ENCODE measurements at regions not wholly inside any gene's neighbourhood (a gene's known extent, or its start where the extent isn't known, plus 50 kb on each side); places are given as distances from the start of the nearest gene placed in this dataset.

GRCh38 chr16:77062878-77063675 lies 127.9 kb upstream of the MON1B start:
- H3K4me3 ChIP-seq (ENCODE audit: low read depth in 1 of 2, low read length in 1 of 2): no peak overlapping the region
- H3K4me1 ChIP-seq (ENCODE audit: control insufficient read depth in 1 of 2, insufficient read depth in 1 of 2, low read depth in 1 of 2, low read length in 1 of 2): peaks cover 0 to 57% of the 10 kb centered on the region in 2 experiments
- no peak for TF ChIP-seq CTCF (IDR thresholded peaks at IDR 0.05)
- H3K27me3 ChIP-seq: no peaks in the 10 kb centered on the region
- H3K9me3 ChIP-seq: no peaks in the 10 kb centered on the region
- H3K27ac ChIP-seq: no peak overlapping the region
- no peaks in the 10 kb centered on the region for H3K36me3 ChIP-seq

DNA sequence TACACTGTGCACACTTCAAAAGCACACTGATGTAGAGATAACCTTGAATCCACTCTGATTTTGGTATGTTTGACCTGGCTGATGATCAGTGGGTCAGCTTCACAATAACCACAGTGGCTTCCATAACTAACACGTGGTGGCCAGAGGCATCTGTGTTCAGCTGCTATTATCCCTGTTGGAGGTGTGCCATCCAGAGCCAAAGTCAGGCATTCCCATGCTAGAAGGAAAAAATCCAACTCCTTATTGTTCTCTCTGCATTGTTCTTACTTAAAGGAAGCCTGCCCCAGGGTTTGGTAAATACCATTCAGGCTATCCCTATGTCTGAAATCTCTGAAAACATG lies 127.3 kb upstream of the MON1B start:
- no peaks in the 10 kb centered on the region for H3K36me3 ChIP-seq
- no peaks in the 10 kb centered on the region for H3K9me3 ChIP-seq
- no peak for TF ChIP-seq CTCF (IDR thresholded peaks at IDR 0.05)
- H3K27ac ChIP-seq: no peak overlapping the region
- H3K4me3 ChIP-seq (ENCODE audit: low read depth in 1 of 2, low read length in 1 of 2): no peak overlapping the region
- H3K27me3 ChIP-seq: no peaks in the 10 kb centered on the region
- H3K4me1 ChIP-seq (ENCODE audit: control insufficient read depth in 1 of 2, insufficient read depth in 1 of 2, low read depth in 1 of 2, low read length in 1 of 2): peaks cover 0 to 54% of the 10 kb centered on the region in 2 experiments

- H3K27ac ChIP-seq: no peak overlapping the region
- TF ChIP-seq CTCF (IDR thresholded peaks at IDR 0.05): no peak
Measured at GRCh38 chr16:77064037-77064436, 127.0 kb upstream of the MON1B start.

DNA sequence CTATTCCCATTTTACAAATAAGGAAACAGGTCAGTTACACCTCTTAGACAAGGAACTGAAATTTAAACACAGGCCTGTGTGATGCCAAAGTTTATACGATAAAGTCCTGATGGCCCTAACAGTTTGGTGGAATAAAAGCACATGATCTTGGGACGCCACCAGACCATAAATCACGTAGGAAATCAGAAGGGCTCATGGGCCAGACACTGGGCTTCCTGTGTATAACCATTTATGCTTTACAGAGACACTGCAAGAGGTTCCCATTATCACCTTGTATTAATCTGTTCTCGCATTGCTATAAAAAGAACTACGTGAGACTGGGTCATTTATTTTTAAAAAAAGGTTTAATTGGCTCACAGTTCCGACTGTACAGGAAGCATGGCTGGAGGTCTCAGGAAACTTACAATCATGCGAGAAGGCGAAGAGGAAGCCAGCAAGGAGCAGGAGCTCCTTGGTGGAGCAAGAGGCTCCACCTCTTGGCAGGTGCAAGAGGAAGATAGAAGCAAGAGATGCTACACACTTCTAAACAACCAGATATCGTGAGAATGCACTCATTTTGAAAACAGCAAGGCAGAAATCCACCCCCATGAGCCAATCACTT lies 124.0 kb upstream of the MON1B start:
- Histone ChIP-seq H3K4me1 (ENCODE audit: control insufficient read depth in 1 of 2, insufficient read depth in 1 of 2, low read depth in 1 of 2, low read length in 1 of 2) (peaks cover 0 to 39% of the 10 kb centered on the region in 2 experiments), H3K36me3 (no peaks in the 10 kb centered on the region), H3K27me3 (no peaks in the 10 kb centered on the region), H3K4me3 (ENCODE audit: low read depth in 1 of 2, low read length in 1 of 2) (no peak overlapping the region), H3K27ac (no peak overlapping the region), H3K9me3 (no peaks in the 10 kb centered on the region)
- no peak for TF ChIP-seq CTCF (IDR thresholded peaks at IDR 0.05)

More at GRCh38 chr16:77064037-77064436, 127.0 kb upstream of the MON1B start:
- Histone ChIP-seq H3K4me3 (ENCODE audit: low read depth in 1 of 2, low read length in 1 of 2) (no peak overlapping the region), H3K4me1 (ENCODE audit: control insufficient read depth in 1 of 2, insufficient read depth in 1 of 2, low read depth in 1 of 2, low read length in 1 of 2) (peaks cover 0 to 57% of the 10 kb centered on the region in 2 experiments), H3K36me3 (no peaks in the 10 kb centered on the region), H3K27me3 (no peaks in the 10 kb centered on the region), H3K9me3 (no peaks in the 10 kb centered on the region)

- no peak overlapping the region for H3K27ac ChIP-seq
- no peak for TF ChIP-seq CTCF (IDR thresholded peaks at IDR 0.05)
- H3K4me1 ChIP-seq (ENCODE audit: control insufficient read depth in 1 of 2, insufficient read depth in 1 of 2, low read depth in 1 of 2, low read length in 1 of 2): peaks cover 0 to 30% of the 10 kb centered on the region in 2 experiments
- no peaks in the 10 kb centered on the region for H3K27me3 ChIP-seq
- no peaks in the 10 kb centered on the region for H3K36me3 ChIP-seq
- no peak overlapping the region for H3K4me3 ChIP-seq (ENCODE audit: low read depth in 1 of 2, low read length in 1 of 2)
- H3K9me3 ChIP-seq: no peaks in the 10 kb centered on the region
Measured at GRCh38 chr16:77067900-77068299, 123.1 kb upstream of the MON1B start.

Measured in neutrophil (primary cell).